HepG2 (cell line): ENCODE measurements at regions not wholly inside any gene's neighbourhood (a gene's known extent, or its start where the extent isn't known, plus 50 kb on each side); places are given as distances from the start of the nearest gene placed in this dataset.

Experiments
- ATAC-seq: fragments of 200-7000 bp; cut with Tn5 transposase; 3 replicates; pipeline ENCODE4 v1.9.1; 2020; ENCODE audit warnings: mild to moderate bottlenecking, moderate library complexity
- BruUV-seq: library from RNA; stranded (reverse); fragments of 400-500 nt; replicated peaks from 2 replicates; lab custom pipeline; 2021; lab: Mats Ljungman, UMichigan
- CTCF ChIA-PET: fragments of 300-600 bp; formaldehyde crosslinking; extraction: SDS; loops from one replicate; lab custom pipeline; 2021; ENCODE audit warnings: low total read pairs, inconsistent platforms, low intra/inter-chr PET ratio; lab: Yijun Ruan, JAX
- POLR2A ChIA-PET: fragments of 350-600 bp; sonication (Branson Sonifier 250); formaldehyde crosslinking; loops from one replicate; lab custom pipeline; 2020; ENCODE audit warnings: antibody characterized with exemption, inconsistent platforms; lab: Yijun Ruan, JAX
- DNase-seq: peaks from one replicate; pipeline ENCODE4 v3.0.0-alpha.2; 2015; ENCODE audit warnings: low spot score
- FAIRE-seq: peaks from 3 replicates; lab custom pipeline; 2011; peaks lifted over from hg19 to GRCh38; lab: Jason Lieb, UNC
- H2AFZ ChIP-seq: one replicate; pipeline ENCODE4 v1.6.1; 2011; ENCODE audit warnings: low read length, inconsistent platforms
- H3K27ac ChIP-seq: fragments of 300-600 bp; 3 replicates; pipeline ENCODE4 v1.8.0; 2011; ENCODE audit warnings: mixed run types, mild to moderate bottlenecking, mixed read lengths, low read length, inconsistent platforms; ENCODE audit not compliant: insufficient read depth; ENCODE audit errors: extremely low read length
- H3K27me3 ChIP-seq, 2 experiments: fragments of 200-600 bp in 1 of 2; 2 replicates in 1 of 2; 3 replicates in 1 of 2; pipeline versions ENCODE4 v1.6.0 to v1.8.0; 2011; ENCODE audit warnings: low read length in 2 of 2, mild to moderate bottlenecking in 2 of 2, moderate library complexity in 2 of 2, inconsistent platforms in 1 of 2; ENCODE audit not compliant: insufficient read depth in 2 of 2, control insufficient read depth in 1 of 2
- H3K36me3 ChIP-seq, 2 experiments: fragments of 200-600 bp in 1 of 2; replicated peaks in 1 of 2; 2 replicates in 1 of 2; 3 replicates in 1 of 2; pipeline versions ENCODE4 v1.5.1 to v1.8.0; 2011; ENCODE audit warnings: low read length in 2 of 2, inconsistent platforms in 1 of 2; ENCODE audit not compliant: insufficient read depth in 2 of 2, control insufficient read depth in 1 of 2
- H3K4me1 ChIP-seq: 2 replicates; pipeline ENCODE4 v1.5.1; 2012; ENCODE audit warnings: low read length, inconsistent platforms; ENCODE audit not compliant: insufficient read depth
- H3K4me2 ChIP-seq: 2 replicates; pipeline ENCODE4 v1.6.0; 2011; ENCODE audit warnings: low read depth, low read length, inconsistent platforms
- H3K4me3 ChIP-seq, 3 experiments: fragments of 200-600 bp in 1 of 3; sonication (generic), shearing (Covaris generic) in 1 of 3; replicated peaks in 1 of 3; 2 replicates each; pipeline ENCODE4 v1.5.1; 2011 to 2016; ENCODE audit warnings: low read length in 3 of 3, inconsistent platforms in 2 of 3, low read depth in 2 of 3, mild to moderate bottlenecking in 2 of 3, control low read depth in 1 of 3, mixed read lengths in 1 of 3; ENCODE audit not compliant: insufficient read depth in 1 of 3
- H3K79me2 ChIP-seq: one replicate; pipeline ENCODE4 v1.6.1; 2011; ENCODE audit warnings: low read length, inconsistent platforms; ENCODE audit not compliant: insufficient read depth
- H3K9ac ChIP-seq: 2 replicates; pipeline ENCODE4 v1.6.0; 2011; ENCODE audit warnings: mild to moderate bottlenecking, low read depth, low read length, inconsistent platforms; ENCODE audit not compliant: insufficient read depth
- H3K9me3 ChIP-seq: 2 replicates; pipeline ENCODE4 v1.5.1; 2012; ENCODE audit warnings: mild to moderate bottlenecking, low read length
- H4K20me1 ChIP-seq: 2 replicates; pipeline ENCODE4 v1.6.0; 2011; ENCODE audit warnings: inconsistent platforms, mild to moderate bottlenecking, low read length, moderate library complexity; ENCODE audit not compliant: insufficient read depth
- AHR ChIP-seq: IDR thresholded peaks from 2 replicates; pipeline ENCODE4 v1.6.1; 2018; ENCODE audit warnings: missing genetic modification reagents, missing compliant biosample characterization
- FOSL2 ChIP-seq: sonication (generic); formaldehyde crosslinking; IDR thresholded peaks from 2 replicates; pipeline ENCODE4 v1.4.0; 2020; ENCODE audit warnings: missing genetic modification reagents
- NFE2L2 ChIP-seq: fragments of 150-350 bp; IDR thresholded peaks from 2 replicates; pipeline ENCODE4 v1.6.1; 2014; ENCODE audit warnings: low read length
- NR2F2 ChIP-seq: IDR thresholded peaks from 2 replicates; pipeline ENCODE4 v1.6.1; 2012; ENCODE audit warnings: low read depth, inconsistent platforms, borderline replicate concordance
- POLR2AphosphoS5 ChIP-seq: IDR thresholded peaks from 2 replicates; pipeline ENCODE4 v1.6.1; 2012; ENCODE audit warnings: low read depth, low read length
- SCMH1 ChIP-seq: sonication (generic); formaldehyde crosslinking; IDR thresholded peaks from 2 replicates; pipeline ENCODE4 v1.9.0; 2021; ENCODE audit warnings: missing genetic modification reagents, mild to moderate bottlenecking, borderline replicate concordance
- SOX6 ChIP-seq, 2 experiments: fragments of 450-650 bp in 1 of 2; sonication (generic) in 1 of 2; formaldehyde crosslinking in 1 of 2; IDR thresholded peaks; 2 replicates each; pipeline versions ENCODE4 v1.4.0 to v1.6.1; 2017 to 2020; ENCODE audit warnings: antibody characterized with exemption in 1 of 2, mild to moderate bottlenecking in 1 of 2, missing genetic modification reagents in 1 of 2
- ZKSCAN5 ChIP-seq: sonication (generic); formaldehyde crosslinking; IDR thresholded peaks from 2 replicates; pipeline ENCODE4 v1.5.1; 2020; ENCODE audit warnings: mild to moderate bottlenecking, missing genetic modification reagents
- ZNF33A ChIP-seq: sonication (generic); formaldehyde crosslinking; IDR thresholded peaks from 2 replicates; pipeline ENCODE4 v1.5.1; 2020; ENCODE audit warnings: missing genetic modification reagents, mild to moderate bottlenecking, moderate library complexity, borderline replicate concordance
- ZNF878 ChIP-seq: sonication (generic); formaldehyde crosslinking; IDR thresholded peaks from 2 replicates; pipeline ENCODE4 v1.8.1; 2023; ENCODE audit warnings: mild to moderate bottlenecking, missing genetic modification reagents, moderate library complexity
- ZNF883 ChIP-seq: sonication (generic); formaldehyde crosslinking; IDR thresholded peaks from 2 replicates; pipeline ENCODE4 v1.5.1; 2020; ENCODE audit warnings: mild to moderate bottlenecking, missing genetic modification reagents; ENCODE audit errors: not compliant biosample characterization
- WGBS: methylation state at CpG from one replicate; pipeline ENCODE4 v1.1.6; 2017; ENCODE audit warnings: low lambda C conversion rate; 5-methylcytosine and 5-hydroxymethylcytosine counted together
- in situ Hi-C: cut with HindIII; loops from 2 replicates; pipeline ENCODE4 v1.10.0; 2017; ENCODE audit warnings: low pct_unique_long_range_greater_than_20kb; ENCODE audit not compliant: extremely low pct_ligation_motif_present
- intact Hi-C: fragments of 100-400 bp; cut with micrococcal nuclease; formaldehyde crosslinking; loops from one replicate; pipeline ENCODE4 v1.10.0; 2022; ENCODE audit not compliant: unreplicated experiment
- TF ChIP-seq, protein P1 (sequence below), 2 experiments: fragments of 450-650 bp in 1 of 2; sonication (generic) in 1 of 2; formaldehyde crosslinking; IDR thresholded peaks; 2 replicates each; pipeline versions ENCODE4 v1.5.0 to v1.8.0; 2020 to 2022; ENCODE audit warnings: mild to moderate bottlenecking in 1 of 2, missing genetic modification reagents in 1 of 2

DNA sequence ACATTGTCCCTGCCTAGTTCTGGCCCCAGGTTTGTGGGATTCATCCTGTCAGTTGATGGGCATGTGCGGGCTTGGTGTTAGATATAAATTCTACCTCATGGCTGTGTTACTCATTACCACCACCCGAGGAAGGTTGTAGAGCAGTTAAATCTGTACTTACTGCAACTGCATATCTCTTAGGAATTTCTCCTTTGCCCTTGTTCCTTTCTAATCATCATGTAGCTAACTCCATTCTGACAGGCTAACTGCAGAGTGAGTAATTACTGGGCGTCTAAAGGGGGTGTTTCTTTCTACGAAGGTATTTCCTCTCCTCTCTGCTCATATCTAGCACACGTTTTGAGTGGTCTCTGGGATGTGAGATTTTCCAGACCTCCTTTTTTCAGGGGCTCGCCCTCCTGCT, 1076.7 kb downstream of the TMTC2 start:
- Histone ChIP-seq H2AFZ (no peak overlapping the region), H3K4me1 (no peaks in the 10 kb centered on the region), H3K9ac (no peak overlapping the region), H3K79me2 (no peaks in the 10 kb centered on the region), H3K4me2 (no peak overlapping the region), H4K20me1 (no peaks in the 10 kb centered on the region), H3K36me3 (no peaks in the 10 kb centered on the region), H3K27me3 (no peaks in the 10 kb centered on the region), H3K9me3 (peaks cover 60% of the 10 kb centered on the region), H3K4me3 (no peak overlapping the region), H3K27ac (no peak overlapping the region)
- FAIRE-seq (no peak), ATAC-seq (no peak), DNase-seq (no peak)
- in situ Hi-C loops: no loop called here
- 15% methylated on average over 6 of the region's 6 CpGs for WGBS
- no peak for TF ChIP-seq FOSL2 (CRISPR knock-in tag)
- TF ChIP-seq SOX6 (IDR thresholded peaks at IDR 0.05): no peak
- TF ChIP-seq SOX6 (CRISPR knock-in tag; IDR thresholded peaks at IDR 0.05): no peak
- no TSS peak for BruUV-seq
- intact Hi-C loops: no loop called here
- POLR2A ChIA-PET: no interaction called here
- CTCF ChIA-PET: no interaction called here

DNA sequence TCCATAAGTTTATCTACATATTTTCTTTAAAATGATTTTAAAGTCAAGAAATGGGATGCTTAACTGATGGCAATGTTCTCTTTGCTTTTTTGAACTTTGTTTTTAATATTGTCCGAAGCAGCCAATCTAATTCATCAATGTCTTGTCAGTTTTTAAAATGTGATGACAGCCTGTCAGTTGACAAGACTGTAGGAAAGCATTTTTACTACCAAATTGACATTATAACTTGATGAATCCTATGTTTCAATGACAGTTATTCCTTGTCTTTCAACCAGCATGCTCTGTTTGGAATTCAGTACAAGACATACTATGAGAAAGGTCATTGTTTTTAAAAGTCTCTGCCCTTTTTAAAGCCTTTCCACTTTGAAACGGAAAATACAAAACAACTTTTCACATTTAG, 1073.2 kb downstream of the TMTC2 start:
- Histone ChIP-seq H3K79me2 (no peaks in the 10 kb centered on the region), H3K4me1 (no peaks in the 10 kb centered on the region), H3K27ac (no peak overlapping the region)
- ATAC-seq: no peak
- intact Hi-C loops: no loop called here
- TF ChIP-seq ZNF878 (no peak), ZKSCAN5 (CRISPR knock-in tag) (no peak), NR2F2 (no peak), POLR2AphosphoS5 (no peak), SCMH1 (no peak), NFE2L2 (no peak), AHR (CRISPR knock-in tag) (no peak), ZNF883 (no peak), ZNF33A (CRISPR knock-in tag) (no peak)
- TF ChIP-seq, protein P1, sequence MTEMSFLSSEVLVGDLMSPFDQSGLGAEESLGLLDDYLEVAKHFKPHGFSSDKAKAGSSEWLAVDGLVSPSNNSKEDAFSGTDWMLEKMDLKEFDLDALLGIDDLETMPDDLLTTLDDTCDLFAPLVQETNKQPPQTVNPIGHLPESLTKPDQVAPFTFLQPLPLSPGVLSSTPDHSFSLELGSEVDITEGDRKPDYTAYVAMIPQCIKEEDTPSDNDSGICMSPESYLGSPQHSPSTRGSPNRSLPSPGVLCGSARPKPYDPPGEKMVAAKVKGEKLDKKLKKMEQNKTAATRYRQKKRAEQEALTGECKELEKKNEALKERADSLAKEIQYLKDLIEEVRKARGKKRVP (CRISPR knock-in tag; IDR thresholded peaks at IDR 0.05): no peak
- TF ChIP-seq, all 625 proteins: peak for 0
- Histone ChIP-seq H3K4me2 (no peak overlapping the region), H3K4me3 (no peak overlapping the region), H3K36me3 (no peaks in the 10 kb centered on the region), H3K27me3 (no peaks in the 10 kb centered on the region), H4K20me1 (no peaks in the 10 kb centered on the region), H2AFZ (no peak overlapping the region), H3K9me3 (peaks cover 70% of the 10 kb centered on the region), H3K9ac (no peak overlapping the region)
- in situ Hi-C loops: no loop called here
- BruUV-seq: no TSS peak
- 0% methylated on average over 2 of the region's 2 CpGs for WGBS
- ChIA-PET CTCF (no interaction called here), POLR2A (no interaction called here)
- FAIRE-seq: no peak
- no peak for DNase-seq
